Prostate gland (tissue), 2 donors: ENCODE measurements at regions not wholly inside any gene's neighbourhood (a gene's known extent, or its start where the extent isn't known, plus 50 kb on each side); places are given as distances from the start of the nearest gene placed in this dataset.
"Not testable (repeated sequence)": the region's sequence is repeated elsewhere in the genome, so short reads cannot be mapped to it uniquely, and the experiment has no call there.

Experiments used
- DNase-seq: peaks from one replicate; pipeline ENCODE4 v3.0.0-alpha.2; 2019; ENCODE audit warnings: low spot score
- H3K27ac ChIP-seq, 2 donors: fragments of 200-600 bp; sonication (generic); 2 replicates each; pipeline ENCODE4 v1.5.1; 2017 to 2019
- H3K27me3 ChIP-seq: fragments of 200-600 bp; sonication (generic); replicated peaks from 2 replicates; pipeline ENCODE4 v1.5.1; 2019; ENCODE audit not compliant: insufficient read depth
- H3K36me3 ChIP-seq, 2 donors: fragments of 200-600 bp; sonication (generic); 1 replicate in 1 of 2; 2 replicates in 1 of 2; pipeline versions ENCODE4 v1.5.1 to v1.8.1; 2017 to 2019
- H3K4me1 ChIP-seq: fragments of 200-600 bp; sonication (generic); replicated peaks from 2 replicates; pipeline ENCODE4 v1.5.1; 2019
- H3K4me3 ChIP-seq, 2 donors: fragments of 200-600 bp; sonication (generic); 2 replicates each; pipeline ENCODE4 v1.5.1; 2017 to 2019
- H3K9me3 ChIP-seq: fragments of 200-600 bp; sonication (generic); 2 replicates; pipeline ENCODE4 v1.5.1; 2017
- POLR2A ChIP-seq: fragments of 450-650 bp; IDR thresholded peaks from one replicate; pipeline ENCODE4 v1.6.1; 2016; ENCODE audit warnings: antibody characterized with exemption, mild to moderate bottlenecking
- POLR2AphosphoS5 ChIP-seq: sonication (generic); formaldehyde crosslinking; IDR thresholded peaks from one replicate; pipeline ENCODE4 v1.6.1; 2017; ENCODE audit warnings: antibody characterized with exemption
- WGBS: methylation state at CpG from one replicate; pipeline ENCODE4 v1.1.5; 2018; 5-methylcytosine and 5-hydroxymethylcytosine counted together
- intact Hi-C: fragments of 100-400 bp; cut with DNase I; formaldehyde crosslinking; loops from one replicate; pipeline ENCODE4 v1.14.2; 2022
- TF ChIP-seq, protein P1 (sequence below), 4 experiments: fragments of 200-600 bp in 2 of 4; fragments of 450-650 bp in 2 of 4; sonication (generic) in 2 of 4; IDR thresholded peaks; 1 replicate in 3 of 4; 2 replicates in 1 of 4; pipeline ENCODE4 v1.5.1; 2016 to 2019; ENCODE audit warnings: antibody characterized with exemption in 4 of 4, mild to moderate bottlenecking in 2 of 4, moderate library complexity in 2 of 4

- H3K9me3 ChIP-seq, H3K27ac ChIP-seq, DNase-seq, H3K4me1 ChIP-seq, H3K27me3 ChIP-seq, H3K36me3 ChIP-seq, intact Hi-C loops, H3K4me3 ChIP-seq: not testable (repeated sequence)
- no CpG with 5 or more reads among the region's 15 CpGs for WGBS
These were observed 186.2 kb upstream of the CHL1 start for GRCh38 chr3:10109-10996.

DNA sequence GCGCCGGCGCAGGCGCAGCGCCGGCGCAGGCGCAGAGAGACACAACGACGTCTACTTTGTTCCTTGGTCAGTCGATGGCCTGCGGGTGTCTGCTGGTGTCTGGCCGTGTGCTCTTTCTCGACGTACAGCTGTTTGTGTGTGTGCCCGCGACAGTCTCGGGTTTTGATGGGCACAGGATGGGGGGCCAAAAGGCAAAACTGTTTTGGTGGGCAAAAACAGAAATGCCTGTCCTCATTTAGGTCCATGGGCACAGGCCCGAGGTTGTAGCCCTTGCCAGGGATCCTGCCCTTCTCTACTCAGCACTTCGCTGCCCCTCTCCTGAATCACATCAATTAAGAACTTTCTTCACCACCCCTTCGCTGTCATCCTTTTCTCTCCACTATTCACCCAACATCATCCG is 184.8 kb upstream of the CHL1 start:
- H3K27me3 ChIP-seq, result no peaks in the 10 kb centered on the region
- no peak overlapping the region for H3K4me3 ChIP-seq
- no peak overlapping the region for H3K27ac ChIP-seq
- intact Hi-C loops, result no loop called here
- H3K4me1 ChIP-seq, result no peaks in the 10 kb centered on the region
- no peaks in the 10 kb centered on the region for H3K9me3 ChIP-seq
- H3K36me3 ChIP-seq, result no peaks in the 10 kb centered on the region
- TF ChIP-seq POLR2AphosphoS5, result no peak
- TF ChIP-seq POLR2A, result no peak
- TF ChIP-seq, protein P1, sequence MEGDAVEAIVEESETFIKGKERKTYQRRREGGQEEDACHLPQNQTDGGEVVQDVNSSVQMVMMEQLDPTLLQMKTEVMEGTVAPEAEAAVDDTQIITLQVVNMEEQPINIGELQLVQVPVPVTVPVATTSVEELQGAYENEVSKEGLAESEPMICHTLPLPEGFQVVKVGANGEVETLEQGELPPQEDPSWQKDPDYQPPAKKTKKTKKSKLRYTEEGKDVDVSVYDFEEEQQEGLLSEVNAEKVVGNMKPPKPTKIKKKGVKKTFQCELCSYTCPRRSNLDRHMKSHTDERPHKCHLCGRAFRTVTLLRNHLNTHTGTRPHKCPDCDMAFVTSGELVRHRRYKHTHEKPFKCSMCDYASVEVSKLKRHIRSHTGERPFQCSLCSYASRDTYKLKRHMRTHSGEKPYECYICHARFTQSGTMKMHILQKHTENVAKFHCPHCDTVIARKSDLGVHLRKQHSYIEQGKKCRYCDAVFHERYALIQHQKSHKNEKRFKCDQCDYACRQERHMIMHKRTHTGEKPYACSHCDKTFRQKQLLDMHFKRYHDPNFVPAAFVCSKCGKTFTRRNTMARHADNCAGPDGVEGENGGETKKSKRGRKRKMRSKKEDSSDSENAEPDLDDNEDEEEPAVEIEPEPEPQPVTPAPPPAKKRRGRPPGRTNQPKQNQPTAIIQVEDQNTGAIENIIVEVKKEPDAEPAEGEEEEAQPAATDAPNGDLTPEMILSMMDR (IDR thresholded peaks at IDR 0.05), result no peak
- WGBS, result 72% methylated on average over 22 of the region's 22 CpGs
- no peak for DNase-seq

- Histone ChIP-seq H3K36me3 (no peaks in the 10 kb centered on the region), H3K4me1 (no peaks in the 10 kb centered on the region), H3K27me3 (no peaks in the 10 kb centered on the region), H3K27ac (no peak overlapping the region), H3K4me3 (no peak overlapping the region), H3K9me3 (no peaks in the 10 kb centered on the region)
- no peak for DNase-seq
- 81% methylated on average over 3 of the region's 3 CpGs for WGBS
- TF ChIP-seq, protein P1 (IDR thresholded peaks at IDR 0.05), result no peak
- TF ChIP-seq POLR2A (no peak), POLR2AphosphoS5 (no peak)
- intact Hi-C loops, result no loop called here
These were observed 181.9 kb upstream of the CHL1 start for GRCh38 chr3:14652-15051.

DNA sequence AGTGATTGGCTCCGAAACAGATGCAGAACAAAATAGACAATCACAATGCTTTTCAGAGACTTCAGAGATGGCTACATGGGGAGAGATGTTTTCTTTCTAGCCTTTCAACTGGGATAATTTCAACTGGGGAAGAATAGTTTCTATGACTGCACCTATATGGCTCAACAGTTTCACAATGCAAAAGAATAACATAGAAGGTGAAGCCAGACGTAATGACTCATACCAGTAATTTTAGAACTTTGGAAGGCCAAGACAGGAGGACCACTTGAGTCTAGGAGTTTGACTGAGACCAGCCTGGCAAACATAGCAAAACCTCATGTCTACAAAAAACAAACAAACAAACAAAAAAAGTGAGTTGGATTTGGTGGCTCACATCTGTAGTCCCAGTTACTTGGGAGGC is 180.2 kb upstream of the CHL1 start:
- 76% methylated on average over 2 of the region's 2 CpGs for WGBS
- Histone ChIP-seq H3K27ac (no peak overlapping the region), H3K9me3 (no peaks in the 10 kb centered on the region), H3K4me3 (no peak overlapping the region), H3K27me3 (no peaks in the 10 kb centered on the region), H3K4me1 (no peaks in the 10 kb centered on the region), H3K36me3 (no peaks in the 10 kb centered on the region)
- no peak for DNase-seq
- intact Hi-C loops, result no loop called here
- TF ChIP-seq, protein P1 (IDR thresholded peaks at IDR 0.05), result no peak
- TF ChIP-seq POLR2AphosphoS5, result no peak
- TF ChIP-seq POLR2A, result no peak

- Histone ChIP-seq H3K9me3 (no peaks in the 10 kb centered on the region), H3K4me1 (no peaks in the 10 kb centered on the region), H3K27ac (no peak overlapping the region), H3K36me3 (no peaks in the 10 kb centered on the region), H3K4me3 (no peak overlapping the region), H3K27me3 (no peaks in the 10 kb centered on the region)
- no peak for DNase-seq
- intact Hi-C loops, result no loop called here
- TF ChIP-seq POLR2A (no peak), POLR2AphosphoS5 (no peak)
- TF ChIP-seq, protein P1 (IDR thresholded peaks at IDR 0.05), result no peak
These were observed 176.1 kb upstream of the CHL1 start for GRCh38 chr3:20421-20820.
